ENCODE measurements at regions not wholly inside any gene's neighbourhood (a gene's known extent, or its start where the extent isn't known, plus 50 kb on each side); places are given as distances from the start of the nearest gene placed in this dataset.

DNA sequence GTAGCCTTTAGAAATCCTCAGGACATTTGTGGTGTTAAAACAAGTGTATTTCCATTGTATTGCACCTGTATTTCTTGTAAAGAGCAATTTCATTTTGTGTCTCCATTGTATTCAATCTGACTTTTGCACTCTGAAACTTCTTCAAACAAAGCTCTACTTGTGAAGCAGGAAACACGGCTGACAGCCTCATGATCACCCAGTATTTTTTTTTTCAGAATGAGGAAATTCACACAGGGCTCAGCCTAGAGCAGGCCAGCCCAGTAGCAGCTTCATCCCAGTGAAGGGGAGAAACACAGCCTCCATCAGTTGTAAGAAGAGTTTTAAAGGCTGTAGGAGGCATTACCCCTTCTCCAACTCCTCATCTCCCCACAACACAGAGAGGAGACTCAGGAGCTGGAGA lies 175.9 kb upstream of the KLHL29 start:
- TF ChIP-seq SUZ12 (IDR thresholded peaks at IDR 0.05; ENCODE audit: extremely low read depth, insufficient read depth, insufficient read length) (no peak), ZNF274 (IDR thresholded peaks at IDR 0.05; ENCODE audit: low read depth, low read length) (no peak), YY1 (IDR thresholded peaks at IDR 0.05; ENCODE audit: insufficient read depth, insufficient read length) (no peak)
